ENCODE measurements at regions not wholly inside any gene's neighbourhood (a gene's known extent, or its start where the extent isn't known, plus 50 kb on each side); places are given as distances from the start of the nearest gene placed in this dataset.

DNA sequence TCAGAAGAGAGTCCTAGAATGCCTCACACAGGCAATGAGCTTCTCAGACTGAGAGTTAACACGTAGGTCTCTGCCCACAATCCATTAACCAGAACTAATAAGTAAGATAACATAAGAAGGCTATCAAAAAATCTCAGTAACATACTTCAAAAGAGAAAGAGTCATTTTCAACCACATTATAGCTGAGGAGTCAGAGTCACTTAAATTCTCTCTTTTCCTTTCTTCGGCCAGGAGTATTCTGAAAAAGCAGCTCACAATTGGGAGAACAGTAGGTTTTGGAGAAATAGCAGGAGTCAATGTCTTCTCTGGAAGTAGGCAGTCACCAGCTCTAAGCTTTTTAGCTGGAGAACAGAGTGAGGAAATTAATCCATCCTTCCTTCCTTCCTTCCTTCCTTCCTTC, 1364.4 kb upstream of the NXPH2 start:
- ChIA-PET POLR2A (no interaction called here), CTCF (no interaction called here)
- no peaks in the 10 kb centered on the region for H3K36me3 ChIP-seq (ENCODE audit: control insufficient read depth in 2 of 2, insufficient read depth in 1 of 2, low read length in 2 of 2)
- no peak overlapping the region for H3K27ac ChIP-seq (ENCODE audit: extremely low read depth, low read depth, low read length)
- TF ChIP-seq, protein P1, sequence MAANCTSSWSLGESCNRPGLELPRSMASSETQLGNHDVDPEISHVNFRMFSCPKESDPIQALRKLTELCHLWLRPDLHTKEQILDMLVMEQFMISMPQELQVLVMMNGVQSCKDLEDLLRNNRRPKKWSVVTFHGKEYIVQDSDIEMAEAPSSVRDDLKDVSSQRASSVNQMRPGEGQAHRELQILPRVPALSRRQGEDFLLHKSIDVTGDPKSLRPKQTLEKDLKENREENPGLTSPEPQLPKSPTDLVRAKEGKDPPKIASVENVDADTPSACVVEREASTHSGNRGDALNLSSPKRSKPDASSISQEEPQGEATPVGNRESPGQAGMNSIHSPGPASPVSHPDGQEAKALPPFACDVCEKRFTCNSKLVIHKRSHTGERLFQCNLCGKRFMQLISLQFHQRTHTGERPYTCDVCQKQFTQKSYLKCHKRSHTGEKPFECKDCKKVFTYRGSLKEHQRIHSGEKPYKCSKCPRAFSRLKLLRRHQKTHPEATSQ (tag by site-specific recombination; IDR thresholded peaks at IDR 0.05), result no peak
- TF ChIP-seq ZBTB17 (tag by site-specific recombination; IDR thresholded peaks at IDR 0.05), result no peak
- no peak for TF ChIP-seq ZNF416 (tag by site-specific recombination; IDR thresholded peaks at IDR 0.05)
- no peak for TF ChIP-seq ZNF274 (IDR thresholded peaks at IDR 0.05; ENCODE audit: low read length)
- TF ChIP-seq ZNF274 (tag by site-specific recombination; IDR thresholded peaks at IDR 0.05; ENCODE audit: borderline replicate concordance), result no peak
- TF ChIP-seq ZNF214 (tag by site-specific recombination; IDR thresholded peaks at IDR 0.05; ENCODE audit: borderline replicate concordance), result no peak
- TF ChIP-seq ZNF473 (tag by site-specific recombination; IDR thresholded peaks at IDR 0.05), result no peak
- TF ChIP-seq, protein P2, sequence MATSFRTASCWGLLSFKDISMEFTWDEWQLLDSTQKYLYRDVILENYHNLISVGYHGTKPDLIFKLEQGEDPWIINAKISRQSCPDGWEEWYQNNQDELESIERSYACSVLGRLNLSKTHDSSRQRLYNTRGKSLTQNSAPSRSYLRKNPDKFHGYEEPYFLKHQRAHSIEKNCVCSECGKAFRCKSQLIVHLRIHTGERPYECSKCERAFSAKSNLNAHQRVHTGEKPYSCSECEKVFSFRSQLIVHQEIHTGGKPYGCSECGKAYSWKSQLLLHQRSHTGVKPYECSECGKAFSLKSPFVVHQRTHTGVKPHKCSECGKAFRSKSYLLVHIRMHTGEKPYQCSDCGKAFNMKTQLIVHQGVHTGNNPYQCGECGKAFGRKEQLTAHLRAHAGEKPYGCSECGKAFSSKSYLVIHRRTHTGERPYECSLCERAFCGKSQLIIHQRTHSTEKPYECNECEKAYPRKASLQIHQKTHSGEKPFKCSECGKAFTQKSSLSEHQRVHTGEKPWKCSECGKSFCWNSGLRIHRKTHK (tag by site-specific recombination; IDR thresholded peaks at IDR 0.05), result no peak
- no peaks in the 10 kb centered on the region for H3K4me1 ChIP-seq (ENCODE audit: control insufficient read depth, insufficient read depth, low read length)
- no peaks in the 10 kb centered on the region for H3K9me3 ChIP-seq (ENCODE audit: control insufficient read depth, insufficient read depth, low read depth, low read length)
- H3K4me3 ChIP-seq (ENCODE audit: low read depth, low read length), result no peak overlapping the region

DNA sequence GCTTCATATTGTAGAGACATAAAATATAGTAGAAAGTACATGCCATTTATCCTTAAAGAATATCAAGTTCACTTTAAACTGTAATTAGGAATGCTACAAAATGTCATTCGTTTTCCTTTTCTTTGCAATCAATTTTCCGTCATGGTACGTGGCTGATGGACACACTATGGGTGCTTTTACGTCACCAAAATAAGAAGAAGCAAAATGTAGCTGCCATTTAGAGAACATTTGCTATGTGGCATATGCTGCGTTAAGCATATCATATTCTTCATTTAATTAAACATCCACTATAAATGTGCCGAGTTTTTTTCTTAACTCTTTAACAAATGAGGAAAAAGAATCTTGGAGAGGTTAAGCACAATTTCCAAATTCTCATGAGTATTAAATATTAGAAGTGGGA, 1358.5 kb upstream of the NXPH2 start:
- H3K36me3 ChIP-seq (ENCODE audit: control insufficient read depth in 2 of 2, insufficient read depth in 1 of 2, low read length in 2 of 2), result no peaks in the 10 kb centered on the region
- CTCF ChIA-PET, result interaction anchor here (0.7 kb wide), 1 partner anchor 438 kb away, joined by 3 read pairs; no protein-coding TSS in a partner anchor

DNA sequence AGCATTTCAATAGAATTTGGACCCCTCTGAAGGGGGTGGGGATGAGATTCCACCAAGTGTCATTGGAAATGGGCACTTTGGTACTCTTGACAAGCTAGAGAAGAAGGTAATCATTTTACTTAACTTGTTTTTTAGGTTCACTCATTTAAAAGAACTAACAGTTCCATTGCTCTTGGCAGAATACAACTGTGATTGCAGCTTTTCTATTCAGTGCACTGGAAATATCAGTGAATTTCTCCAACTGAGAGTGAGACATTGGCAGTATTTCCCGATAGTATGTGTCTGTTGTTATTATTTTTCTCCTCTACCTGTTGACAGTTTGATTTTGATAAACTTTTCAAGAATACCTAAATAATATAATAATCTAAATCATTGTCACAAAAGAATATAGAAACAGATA, 1356.7 kb upstream of the NXPH2 start:
- H3K4me3 ChIP-seq (ENCODE audit: low read depth, low read length), result no peak overlapping the region
- H3K9me3 ChIP-seq (ENCODE audit: control insufficient read depth, insufficient read depth, low read depth, low read length), result no peaks in the 10 kb centered on the region
- POLR2A ChIA-PET, result no interaction called here
- no peak overlapping the region for H3K27ac ChIP-seq (ENCODE audit: extremely low read depth, low read depth, low read length)
- no peaks in the 10 kb centered on the region for H3K4me1 ChIP-seq (ENCODE audit: control insufficient read depth, insufficient read depth, low read length)
- CTCF ChIA-PET, result no interaction called here
- TF ChIP-seq, protein P3, sequence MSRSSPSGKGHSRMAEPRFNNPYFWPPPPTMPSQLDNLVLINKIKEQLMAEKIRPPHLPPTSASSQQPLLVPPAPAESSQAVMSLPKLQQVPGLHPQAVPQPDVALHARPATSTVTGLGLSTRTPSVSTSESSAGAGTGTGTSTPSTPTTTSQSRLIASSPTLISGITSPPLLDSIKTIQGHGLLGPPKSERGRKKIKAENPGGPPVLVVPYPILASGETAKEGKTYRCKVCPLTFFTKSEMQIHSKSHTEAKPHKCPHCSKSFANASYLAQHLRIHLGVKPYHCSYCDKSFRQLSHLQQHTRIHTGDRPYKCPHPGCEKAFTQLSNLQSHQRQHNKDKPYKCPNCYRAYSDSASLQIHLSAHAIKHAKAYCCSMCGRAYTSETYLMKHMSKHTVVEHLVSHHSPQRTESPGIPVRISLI (tag by site-specific recombination; IDR thresholded peaks at IDR 0.05), result no peak
- TF ChIP-seq ZNF571 (tag by site-specific recombination; IDR thresholded peaks at IDR 0.05) (no peak), ZNF596 (tag by site-specific recombination; IDR thresholded peaks at IDR 0.05) (no peak), OVOL3 (tag by site-specific recombination; IDR thresholded peaks at IDR 0.05) (no peak)
- no peaks in the 10 kb centered on the region for H3K36me3 ChIP-seq (ENCODE audit: control insufficient read depth in 2 of 2, insufficient read depth in 1 of 2, low read length in 2 of 2)

More for the DNA sequence above, 1358.5 kb upstream of the NXPH2 start:
- H3K4me3 ChIP-seq (ENCODE audit: low read depth, low read length), result no peak overlapping the region
- H3K9me3 ChIP-seq (ENCODE audit: control insufficient read depth, insufficient read depth, low read depth, low read length), result no peaks in the 10 kb centered on the region
- TF ChIP-seq ZNF223 (tag by site-specific recombination; IDR thresholded peaks at IDR 0.05), result no peak
- no peak for TF ChIP-seq SP3 (tag by site-specific recombination; IDR thresholded peaks at IDR 0.05)
- no peak for TF ChIP-seq ZNF555 (tag by site-specific recombination; conservative IDR thresholded peaks at IDR 0.05)
- TF ChIP-seq, protein P4, sequence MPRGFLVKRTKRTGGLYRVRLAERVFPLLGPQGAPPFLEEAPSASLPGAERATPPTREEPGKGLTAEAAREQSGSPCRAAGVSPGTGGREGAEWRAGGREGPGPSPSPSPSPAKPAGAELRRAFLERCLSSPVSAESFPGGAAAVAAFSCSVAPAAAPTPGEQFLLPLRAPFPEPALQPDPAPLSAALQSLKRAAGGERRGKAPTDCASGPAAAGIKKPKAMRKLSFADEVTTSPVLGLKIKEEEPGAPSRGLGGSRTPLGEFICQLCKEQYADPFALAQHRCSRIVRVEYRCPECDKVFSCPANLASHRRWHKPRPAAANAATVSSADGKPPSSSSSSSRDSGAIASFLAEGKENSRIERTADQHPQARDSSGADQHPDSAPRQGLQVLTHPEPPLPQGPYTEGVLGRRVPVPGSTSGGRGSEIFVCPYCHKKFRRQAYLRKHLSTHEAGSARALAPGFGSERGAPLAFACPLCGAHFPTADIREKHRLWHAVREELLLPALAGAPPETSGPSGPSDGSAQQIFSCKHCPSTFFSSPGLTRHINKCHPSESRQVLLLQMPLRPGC (tag by site-specific recombination; IDR thresholded peaks at IDR 0.05), result no peak
- TF ChIP-seq, protein P5, sequence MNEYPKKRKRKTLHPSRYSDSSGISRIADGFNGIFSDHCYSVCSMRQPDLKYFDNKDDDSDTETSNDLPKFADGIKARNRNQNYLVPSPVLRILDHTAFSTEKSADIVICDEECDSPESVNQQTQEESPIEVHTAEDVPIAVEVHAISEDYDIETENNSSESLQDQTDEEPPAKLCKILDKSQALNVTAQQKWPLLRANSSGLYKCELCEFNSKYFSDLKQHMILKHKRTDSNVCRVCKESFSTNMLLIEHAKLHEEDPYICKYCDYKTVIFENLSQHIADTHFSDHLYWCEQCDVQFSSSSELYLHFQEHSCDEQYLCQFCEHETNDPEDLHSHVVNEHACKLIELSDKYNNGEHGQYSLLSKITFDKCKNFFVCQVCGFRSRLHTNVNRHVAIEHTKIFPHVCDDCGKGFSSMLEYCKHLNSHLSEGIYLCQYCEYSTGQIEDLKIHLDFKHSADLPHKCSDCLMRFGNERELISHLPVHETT (tag by site-specific recombination; IDR thresholded peaks at IDR 0.05), result no peak
- no peak for TF ChIP-seq ZNF530 (tag by site-specific recombination; IDR thresholded peaks at IDR 0.05; ENCODE audit: low read depth)
- TF ChIP-seq ZNF629 (tag by site-specific recombination; IDR thresholded peaks at IDR 0.05), result no peak
- TF ChIP-seq, protein P6, sequence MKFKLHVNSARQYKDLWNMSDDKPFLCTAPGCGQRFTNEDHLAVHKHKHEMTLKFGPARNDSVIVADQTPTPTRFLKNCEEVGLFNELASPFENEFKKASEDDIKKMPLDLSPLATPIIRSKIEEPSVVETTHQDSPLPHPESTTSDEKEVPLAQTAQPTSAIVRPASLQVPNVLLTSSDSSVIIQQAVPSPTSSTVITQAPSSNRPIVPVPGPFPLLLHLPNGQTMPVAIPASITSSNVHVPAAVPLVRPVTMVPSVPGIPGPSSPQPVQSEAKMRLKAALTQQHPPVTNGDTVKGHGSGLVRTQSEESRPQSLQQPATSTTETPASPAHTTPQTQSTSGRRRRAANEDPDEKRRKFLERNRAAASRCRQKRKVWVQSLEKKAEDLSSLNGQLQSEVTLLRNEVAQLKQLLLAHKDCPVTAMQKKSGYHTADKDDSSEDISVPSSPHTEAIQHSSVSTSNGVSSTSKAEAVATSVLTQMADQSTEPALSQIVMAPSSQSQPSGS (tag by site-specific recombination; IDR thresholded peaks at IDR 0.05; ENCODE audit: low read depth), result no peak
- no peaks in the 10 kb centered on the region for H3K4me1 ChIP-seq (ENCODE audit: control insufficient read depth, insufficient read depth, low read length)
- H3K27ac ChIP-seq (ENCODE audit: extremely low read depth, low read depth, low read length), result no peak overlapping the region
- POLR2A ChIA-PET, result no interaction called here
